Keratinocyte (primary cell): ENCODE measurements at regions not wholly inside any gene's neighbourhood (a gene's known extent, or its start where the extent isn't known, plus 50 kb on each side); places are given as distances from the start of the nearest gene placed in this dataset.

ENCODE experiments used
- DNase-seq: peaks from one replicate; pipeline ENCODE4 v3.0.0-alpha.2; 2011; ENCODE audit warnings: low read depth, missing footprints, low spot score
- FAIRE-seq: peaks from 2 replicates; lab custom pipeline; 2011; peaks lifted over from hg19 to GRCh38; lab: Jason Lieb, UNC
- H2AFZ ChIP-seq: 2 replicates; pipeline ENCODE4 v1.6.0; 2012; ENCODE audit warnings: low read length, control low read depth, inconsistent platforms; ENCODE audit not compliant: control insufficient read depth
- H3K27ac ChIP-seq: 2 replicates; pipeline ENCODE4 v1.5.1; 2011; ENCODE audit warnings: low read length; ENCODE audit not compliant: control insufficient read depth, insufficient read depth
- H3K27me3 ChIP-seq: 3 replicates; pipeline ENCODE4 v1.6.0; 2011; ENCODE audit warnings: low read length; ENCODE audit not compliant: control insufficient read depth, insufficient read depth; ENCODE audit errors: extremely low read depth
- H3K36me3 ChIP-seq, 2 experiments: 2 replicates in 1 of 2; 3 replicates in 1 of 2; pipeline ENCODE4 v1.5.1; 2011; ENCODE audit warnings: low read length in 2 of 2, mild to moderate bottlenecking in 1 of 2; ENCODE audit not compliant: control insufficient read depth in 2 of 2, insufficient read depth in 2 of 2; ENCODE audit errors: extremely low read depth in 1 of 2
- H3K4me1 ChIP-seq: 3 replicates; pipeline ENCODE4 v1.5.1; 2011; ENCODE audit warnings: low read length; ENCODE audit not compliant: control insufficient read depth, insufficient read depth; ENCODE audit errors: extremely low read depth
- H3K4me2 ChIP-seq: 3 replicates; pipeline ENCODE4 v1.6.0; 2011; ENCODE audit warnings: low read depth, low read length; ENCODE audit not compliant: control insufficient read depth, insufficient read depth; ENCODE audit errors: extremely low read depth
- H3K4me3 ChIP-seq, 3 experiments: fragments of 200-600 bp in 1 of 3; sonication (generic) in 1 of 3; 2 replicates in 2 of 3; 3 replicates in 1 of 3; pipeline ENCODE4 v1.5.1; 2011 to 2016; ENCODE audit warnings: low read length in 3 of 3, mild to moderate bottlenecking in 3 of 3, control low read depth in 2 of 3, inconsistent platforms in 1 of 3, low read depth in 1 of 3, mixed read lengths in 1 of 3, mixed run types in 1 of 3, moderate library complexity in 1 of 3; ENCODE audit not compliant: control insufficient read depth in 2 of 3, insufficient read depth in 2 of 3; ENCODE audit errors: extremely low read depth in 1 of 3
- H3K79me2 ChIP-seq: 2 replicates; pipeline ENCODE4 v1.6.0; 2012; ENCODE audit warnings: low read length; ENCODE audit not compliant: control insufficient read depth, insufficient read depth
- H3K9ac ChIP-seq: 3 replicates; pipeline ENCODE4 v1.6.0; 2011; ENCODE audit warnings: low read length; ENCODE audit not compliant: control insufficient read depth, insufficient read depth; ENCODE audit errors: extremely low read depth
- H3K9me1 ChIP-seq: 3 replicates; pipeline ENCODE4 v1.6.0; 2011; ENCODE audit warnings: low read length; ENCODE audit not compliant: control insufficient read depth, insufficient read depth; ENCODE audit errors: extremely low read depth
- H3K9me3 ChIP-seq: 2 replicates; pipeline ENCODE4 v1.5.1; 2012; ENCODE audit warnings: low read depth, low read length; ENCODE audit not compliant: control insufficient read depth
- H4K20me1 ChIP-seq: 3 replicates; pipeline ENCODE4 v1.6.0; 2011; ENCODE audit warnings: low read length; ENCODE audit not compliant: control insufficient read depth, insufficient read depth; ENCODE audit errors: extremely low read depth
- CTCF ChIP-seq, 3 experiments: IDR thresholded peaks in 1 of 3; conservative IDR thresholded peaks in 1 of 3; optimal IDR thresholded peaks in 1 of 3; 2 replicates in 2 of 3; 3 replicates in 1 of 3; pipeline versions ENCODE3 to v1.5.1; 2011; ENCODE audit warnings: low read length in 3 of 3, mild to moderate bottlenecking in 3 of 3, moderate library complexity in 2 of 3, control low read depth in 1 of 3, inconsistent platforms in 1 of 3; ENCODE audit not compliant: insufficient read depth in 2 of 3; ENCODE audit errors: extremely low read depth in 1 of 3
- EZH2 ChIP-seq: IDR thresholded peaks from one replicate; pipeline ENCODE4 v1.6.1; 2012; ENCODE audit warnings: inconsistent platforms, mild to moderate bottlenecking, low read length, moderate library complexity
- dilution Hi-C: fragments of 300-500 bp; cut with MboI; formaldehyde crosslinking; loops from one replicate; pipeline ENCODE4 v1.7.0; 2020; ENCODE audit warnings: low sequenced_read_pairs; ENCODE audit not compliant: extremely low pct_ligation_motif_present

- dilution Hi-C loops: no loop called here
- H3K36me3 ChIP-seq: no peaks in the 10 kb centered on the region
- no peak for TF ChIP-seq EZH2
- no peak for TF ChIP-seq CTCF (optimal IDR thresholded peaks at IDR 0.05 in 1 of 3, IDR thresholded peaks at IDR 0.05 in 1 of 3, conservative IDR thresholded peaks at IDR 0.05 in 1 of 3; ENCODE audit: extremely low read depth in 1 of 3, insufficient read depth in 2 of 3, low read length in 3 of 3)
Observed at GRCh38 chr3:124091716-124092115, 99.8 kb upstream of the ROPN1 start.

GRCh38 chr3:124092811-124093210 is 100.9 kb upstream of the ROPN1 start:
- DNase-seq (no peak), FAIRE-seq (no peak)
- Histone ChIP-seq H4K20me1 (no peaks in the 10 kb centered on the region), H3K4me3 (no peak overlapping the region), H3K27me3 (peaks cover 21% of the 10 kb centered on the region), H3K9ac (no peak overlapping the region), H2AFZ (no peak overlapping the region), H3K27ac (no peak overlapping the region), H3K4me1 (no peaks in the 10 kb centered on the region), H3K9me3 (no peaks in the 10 kb centered on the region), H3K79me2 (no peaks in the 10 kb centered on the region), H3K36me3 (no peaks in the 10 kb centered on the region), H3K4me2 (no peak overlapping the region), H3K9me1 (no peaks in the 10 kb centered on the region)
- TF ChIP-seq EZH2: no peak
- no peak for TF ChIP-seq CTCF (optimal IDR thresholded peaks at IDR 0.05 in 1 of 3, IDR thresholded peaks at IDR 0.05 in 1 of 3, conservative IDR thresholded peaks at IDR 0.05 in 1 of 3; ENCODE audit: extremely low read depth in 1 of 3, insufficient read depth in 2 of 3, low read length in 3 of 3)
- dilution Hi-C loops: no loop called here

More at GRCh38 chr3:124091716-124092115, 99.8 kb upstream of the ROPN1 start:
- no peaks in the 10 kb centered on the region for H3K4me1 ChIP-seq
- H3K27me3 ChIP-seq: peaks cover 25% of the 10 kb centered on the region
- no peak overlapping the region for H3K27ac ChIP-seq
- no peaks in the 10 kb centered on the region for H3K9me1 ChIP-seq
- no peak overlapping the region for H3K9ac ChIP-seq
- H2AFZ ChIP-seq: no peak overlapping the region
- no peaks in the 10 kb centered on the region for H3K79me2 ChIP-seq
- FAIRE-seq: no peak
- H3K4me3 ChIP-seq: no peak overlapping the region
- no peak overlapping the region for H3K4me2 ChIP-seq
- no peak for DNase-seq
- H4K20me1 ChIP-seq: no peaks in the 10 kb centered on the region
- H3K9me3 ChIP-seq: no peaks in the 10 kb centered on the region
